H9 (cell line): ENCODE measurements at regions not wholly inside any gene's neighbourhood (a gene's known extent, or its start where the extent isn't known, plus 50 kb on each side); places are given as distances from the start of the nearest gene placed in this dataset.

Source experiments
- DNase-seq: peaks from one replicate; pipeline ENCODE4 v3.0.0-alpha.2; 2017
- H2AFZ ChIP-seq: one replicate; pipeline ENCODE4 v1.6.1; 2013; ENCODE audit warnings: mild to moderate bottlenecking, low read length, control low read depth, moderate library complexity
- H2AK5ac ChIP-seq: 2 replicates; pipeline ENCODE4 v1.6.1; 2013; ENCODE audit warnings: low read length, control low read depth, mixed read lengths; ENCODE audit not compliant: insufficient read length
- H2BK120ac ChIP-seq: one replicate; pipeline ENCODE4 v1.6.1; 2013; ENCODE audit warnings: low read depth, mild to moderate bottlenecking, low read length, control low read depth, inconsistent platforms; ENCODE audit not compliant: poor library complexity, severe bottlenecking
- H2BK12ac ChIP-seq: 2 replicates; pipeline ENCODE4 v1.6.1; 2013; ENCODE audit warnings: low read length, control low read depth, mixed read lengths, low read depth; ENCODE audit not compliant: insufficient read length
- H2BK15ac ChIP-seq: 2 replicates; pipeline ENCODE4 v1.6.1; 2013; ENCODE audit warnings: low read depth, low read length, control low read depth
- H2BK20ac ChIP-seq: one replicate; pipeline ENCODE4 v1.6.1; 2013; ENCODE audit warnings: low read depth, mild to moderate bottlenecking, low read length, control low read depth, inconsistent platforms; ENCODE audit not compliant: poor library complexity, severe bottlenecking
- H2BK5ac ChIP-seq: 2 replicates; pipeline ENCODE4 v1.6.1; 2013; ENCODE audit warnings: low read length, control low read depth, mixed read lengths; ENCODE audit not compliant: insufficient read length
- H3K14ac ChIP-seq: 2 replicates; pipeline ENCODE4 v1.6.1; 2013; ENCODE audit warnings: low read length, control low read depth; ENCODE audit not compliant: insufficient read depth
- H3K18ac ChIP-seq: 2 replicates; pipeline ENCODE4 v1.6.1; 2013; ENCODE audit warnings: low read depth, mild to moderate bottlenecking, mixed read lengths, low read length, control low read depth; ENCODE audit not compliant: insufficient read length
- H3K23ac ChIP-seq: 2 replicates; pipeline ENCODE4 v1.6.1; 2013; ENCODE audit warnings: low read length, control low read depth, mixed read lengths, low read depth; ENCODE audit not compliant: insufficient read length
- H3K23me2 ChIP-seq: 2 replicates; pipeline ENCODE4 v1.6.1; 2013; ENCODE audit warnings: low read depth, mild to moderate bottlenecking, mixed read lengths, low read length, control low read depth; ENCODE audit not compliant: insufficient read length, poor library complexity, severe bottlenecking
- H3K27ac ChIP-seq: 2 replicates; pipeline ENCODE4 v1.5.1; 2013; ENCODE audit warnings: low read length, control low read depth, mixed read lengths, low read depth; ENCODE audit not compliant: insufficient read length
- H3K27me3 ChIP-seq: 2 replicates; pipeline ENCODE4 v1.6.1; 2013; ENCODE audit warnings: low read length, control low read depth, inconsistent platforms; ENCODE audit not compliant: insufficient read depth
- H3K4ac ChIP-seq: 2 replicates; pipeline ENCODE4 v1.6.1; 2013; ENCODE audit warnings: low read depth, mild to moderate bottlenecking, control low read depth, inconsistent platforms, low read length, moderate library complexity
- H3K4me1 ChIP-seq: 2 replicates; pipeline ENCODE4 v1.6.1; 2013; ENCODE audit warnings: low read length, control low read depth, inconsistent platforms; ENCODE audit not compliant: insufficient read depth
- H3K4me2 ChIP-seq: 2 replicates; pipeline ENCODE4 v1.6.1; 2013; ENCODE audit warnings: low read length, control low read depth, mixed read lengths; ENCODE audit not compliant: insufficient read length, insufficient read depth
- H3K56ac ChIP-seq: 2 replicates; pipeline ENCODE4 v1.6.1; 2013; ENCODE audit warnings: low read depth, mild to moderate bottlenecking, mixed read lengths, low read length, control low read depth; ENCODE audit not compliant: insufficient read length
- H3K79me1 ChIP-seq: 2 replicates; pipeline ENCODE4 v1.6.1; 2013; ENCODE audit warnings: low read depth, mild to moderate bottlenecking, moderate library complexity, low read length, control low read depth, inconsistent platforms; ENCODE audit not compliant: insufficient read depth, poor library complexity, severe bottlenecking
- H3K79me2 ChIP-seq: 2 replicates; pipeline ENCODE4 v1.6.1; 2013; ENCODE audit warnings: low read length, control low read depth, inconsistent platforms; ENCODE audit not compliant: insufficient read depth
- H3K9ac ChIP-seq: 2 replicates; pipeline ENCODE4 v1.6.1; 2013; ENCODE audit warnings: low read length, control low read depth, mixed read lengths; ENCODE audit not compliant: insufficient read length; ENCODE audit errors: extremely low read depth
- H3K9me3 ChIP-seq: one replicate; pipeline ENCODE4 v1.6.1; 2013; ENCODE audit warnings: low read depth, low read length, inconsistent platforms; ENCODE audit not compliant: control insufficient read depth
- H3T11ph ChIP-seq: one replicate; pipeline ENCODE4 v1.6.1; 2013; ENCODE audit warnings: mild to moderate bottlenecking, low read length, control low read depth, inconsistent platforms
- H4K20me1 ChIP-seq: one replicate; pipeline ENCODE4 v1.6.1; 2013; ENCODE audit not compliant: control insufficient read depth, insufficient read length, insufficient read depth
- H4K5ac ChIP-seq: 2 replicates; pipeline ENCODE4 v1.6.1; 2013; ENCODE audit warnings: low read depth, mild to moderate bottlenecking, mixed read lengths, low read length, control low read depth; ENCODE audit not compliant: insufficient read length
- H4K8ac ChIP-seq: replicated peaks from 2 replicates; pipeline ENCODE4 v1.6.1; 2013; ENCODE audit warnings: low read length, control low read depth, mixed read lengths, low read depth; ENCODE audit not compliant: insufficient read length
- H4K91ac ChIP-seq: 2 replicates; pipeline ENCODE4 v1.6.1; 2013; ENCODE audit warnings: low read depth, mild to moderate bottlenecking, moderate library complexity, mixed read lengths, low read length, control low read depth; ENCODE audit not compliant: insufficient read length
- H3K27ac Mint-ChIP-seq, 3 experiments: 2 replicates in 2 of 3; 3 replicates in 1 of 3; pipeline ENCODE4 v1.8.0; 2020 to 2021; ENCODE audit warnings: mixed read lengths in 3 of 3, mild to moderate bottlenecking in 1 of 3, moderate library complexity in 1 of 3
- H3K27me3 Mint-ChIP-seq: 2 replicates; pipeline ENCODE4 v1.8.0; 2021; ENCODE audit warnings: low read depth, mild to moderate bottlenecking, moderate library complexity, mixed read lengths
- H3K36me3 Mint-ChIP-seq, 3 experiments: 2 replicates in 2 of 3; 3 replicates in 1 of 3; pipeline ENCODE4 v1.8.0; 2020 to 2021; ENCODE audit warnings: low read depth in 3 of 3, mixed read lengths in 3 of 3; ENCODE audit not compliant: insufficient read depth in 1 of 3
- H3K4me1 Mint-ChIP-seq, 2 experiments: 2 replicates each; pipeline ENCODE4 v1.8.0; 2020; ENCODE audit warnings: mixed read lengths in 2 of 2
- H3K4me3 Mint-ChIP-seq, 2 experiments: 2 replicates in 1 of 2; 3 replicates in 1 of 2; pipeline ENCODE4 v1.8.0; 2020 to 2021; ENCODE audit warnings: mild to moderate bottlenecking in 2 of 2, mixed read lengths in 2 of 2, moderate library complexity in 1 of 2
- H3K9me3 Mint-ChIP-seq, 2 experiments: 2 replicates in 1 of 2; 3 replicates in 1 of 2; pipeline ENCODE4 v1.8.0; 2020; ENCODE audit warnings: mild to moderate bottlenecking in 2 of 2, mixed read lengths in 2 of 2, moderate library complexity in 1 of 2
- CTCF ChIP-seq: fragments of 200-600 bp; sonication (generic); conservative IDR thresholded peaks from 3 replicates; pipeline ENCODE4 v1.8.0; 2021; ENCODE audit warnings: antibody characterized with exemption, mild to moderate bottlenecking
- WGBS: extraction: QIAGEN DNeasy Blood & Tissue Kit; methylation state at CpG from one replicate; pipeline ENCODE4 v1.1.7; 2013; ENCODE audit warnings: missing lambda C conversion rate, low lambda C conversion rate, mixed read lengths; ENCODE audit not compliant: insufficient read length; ENCODE audit errors: extremely low coverage; 5-methylcytosine and 5-hydroxymethylcytosine counted together

GRCh38 chr12:47383942-47384341, 304.2 kb upstream of the AMIGO2 start:
- no peak overlapping the region for H3K18ac ChIP-seq
- no peak for TF ChIP-seq CTCF
- H3K4me2 ChIP-seq, result no peak overlapping the region
- no peak overlapping the region for H4K5ac ChIP-seq
- no peak for DNase-seq
- no peaks in the 10 kb centered on the region for H3K9me3 ChIP-seq
- H2BK5ac ChIP-seq, result no peak overlapping the region
- H3K14ac ChIP-seq, result no peak overlapping the region
- no peak overlapping the region for H2AFZ ChIP-seq
- no peak overlapping the region for H2BK12ac ChIP-seq
- H3K23me2 ChIP-seq, result no peaks in the 10 kb centered on the region
- H3K79me2 ChIP-seq, result no peaks in the 10 kb centered on the region
- H3K23ac ChIP-seq, result no peak overlapping the region
- H3K36me3 Mint-ChIP-seq, result no peaks in the 10 kb centered on the region
- H4K91ac ChIP-seq, result no peak overlapping the region
- H3T11ph ChIP-seq, result no peak overlapping the region
- H3K4me1 Mint-ChIP-seq, result peaks cover 26 to 28% of the 10 kb centered on the region in 2 experiments
- no peaks in the 10 kb centered on the region for H3K27me3 ChIP-seq
- no peak overlapping the region; a peak in 1 of 5 replicates for H3K4me3 Mint-ChIP-seq
- no peak overlapping the region for H3K27ac Mint-ChIP-seq
- H3K9me3 Mint-ChIP-seq, result peaks cover 0 to 4% of the 10 kb centered on the region in 2 experiments; a peak in 2 of 5 replicates
- H2BK20ac ChIP-seq, result no peak overlapping the region
- H4K8ac ChIP-seq, result no peak overlapping the region
- H2BK120ac ChIP-seq, result no peak overlapping the region
- H3K4ac ChIP-seq, result no peak overlapping the region
- H3K27me3 Mint-ChIP-seq, result no peaks in the 10 kb centered on the region
- H2BK15ac ChIP-seq, result no peak overlapping the region
- WGBS, result no CpG with 5 or more reads among the region's 4 CpGs
- no peak overlapping the region for H2AK5ac ChIP-seq
- no peak overlapping the region for H3K27ac ChIP-seq
- H3K79me1 ChIP-seq, result no peaks in the 10 kb centered on the region
- peaks cover 6% of the 10 kb centered on the region for H3K4me1 ChIP-seq
- no peaks in the 10 kb centered on the region for H4K20me1 ChIP-seq
- no peak overlapping the region for H3K9ac ChIP-seq
- no peak overlapping the region for H3K56ac ChIP-seq
